GM18519 (cell line): ENCODE measurements at regions not wholly inside any gene's neighbourhood (a gene's known extent, or its start where the extent isn't known, plus 50 kb on each side); places are given as distances from the start of the nearest gene placed in this dataset.
"Not testable (repeated sequence)": the region's sequence is repeated elsewhere in the genome, so short reads cannot be mapped to it uniquely, and the experiment has no call there.

Experiments used
- ATAC-seq: cut with Tn5 transposase; IDR thresholded peaks from one replicate; pipeline ENCODE4 v1.9.1; 2021; ENCODE audit warnings: mild to moderate bottlenecking, moderate library complexity; ENCODE audit not compliant: unreplicated experiment, low FRiP score

- ATAC-seq = not testable (repeated sequence)
Observed at GRCh38 chr11:14573539-14574057, 53.4 kb upstream of the PSMA1 start.

- ATAC-seq = no peak
Observed at GRCh38 chr11:14577292-14577691, 57.1 kb upstream of the PSMA1 start.

- ATAC-seq = no peak
Observed at GRCh38 chr11:14577835-14578529, 57.8 kb upstream of the PSMA1 start.

- peak; percentile 99 for ATAC-seq
Observed at GRCh38 chr11:14578541-14578956, 58.4 kb upstream of the PSMA1 start.

GRCh38 chr11:14579646-14580045, 59.5 kb upstream of the PSMA1 start:
- no peak for ATAC-seq

- ATAC-seq = no peak
Observed at GRCh38 chr11:14582793-14583192, 60.8 kb upstream of the PDE3B start.

- ATAC-seq = no peak
Observed at GRCh38 chr11:14583252-14584034, 60.2 kb upstream of the PDE3B start.

GRCh38 chr11:14584035-14584363, 59.6 kb upstream of the PDE3B start:
- no peak for ATAC-seq

GRCh38 chr11:14584595-14584994, 59.0 kb upstream of the PDE3B start:
- ATAC-seq = no peak

- ATAC-seq = no peak
Observed at GRCh38 chr11:14585438-14585837, 58.2 kb upstream of the PDE3B start.

- no peak for ATAC-seq
Observed at GRCh38 chr11:14587258-14587657, 56.3 kb upstream of the PDE3B start.

- no peak for ATAC-seq
Observed at GRCh38 chr11:14588681-14589080, 54.9 kb upstream of the PDE3B start.

GRCh38 chr11:14589421-14589820, 54.2 kb upstream of the PDE3B start:
- no peak for ATAC-seq

GRCh38 chr11:14591046-14591445, 52.6 kb upstream of the PDE3B start:
- ATAC-seq = not testable (repeated sequence)

GRCh38 chr11:14593671-14594070, 49.9 kb upstream of the PDE3B start:
- ATAC-seq = no peak
